Limb (tissue), 2 donors: ENCODE measurements at regions not wholly inside any gene's neighbourhood (a gene's known extent, or its start where the extent isn't known, plus 50 kb on each side); places are given as distances from the start of the nearest gene placed in this dataset.
"Not testable (repeated sequence)": the region's sequence is repeated elsewhere in the genome, so short reads cannot be mapped to it uniquely, and the experiment has no call there.

Experiments used
- DNase-seq, 2 donors: peaks; one replicate each; pipeline ENCODE4 v3.0.0-alpha.2; 2016; ENCODE audit errors: extremely low spot score in 2 of 2

DNA sequence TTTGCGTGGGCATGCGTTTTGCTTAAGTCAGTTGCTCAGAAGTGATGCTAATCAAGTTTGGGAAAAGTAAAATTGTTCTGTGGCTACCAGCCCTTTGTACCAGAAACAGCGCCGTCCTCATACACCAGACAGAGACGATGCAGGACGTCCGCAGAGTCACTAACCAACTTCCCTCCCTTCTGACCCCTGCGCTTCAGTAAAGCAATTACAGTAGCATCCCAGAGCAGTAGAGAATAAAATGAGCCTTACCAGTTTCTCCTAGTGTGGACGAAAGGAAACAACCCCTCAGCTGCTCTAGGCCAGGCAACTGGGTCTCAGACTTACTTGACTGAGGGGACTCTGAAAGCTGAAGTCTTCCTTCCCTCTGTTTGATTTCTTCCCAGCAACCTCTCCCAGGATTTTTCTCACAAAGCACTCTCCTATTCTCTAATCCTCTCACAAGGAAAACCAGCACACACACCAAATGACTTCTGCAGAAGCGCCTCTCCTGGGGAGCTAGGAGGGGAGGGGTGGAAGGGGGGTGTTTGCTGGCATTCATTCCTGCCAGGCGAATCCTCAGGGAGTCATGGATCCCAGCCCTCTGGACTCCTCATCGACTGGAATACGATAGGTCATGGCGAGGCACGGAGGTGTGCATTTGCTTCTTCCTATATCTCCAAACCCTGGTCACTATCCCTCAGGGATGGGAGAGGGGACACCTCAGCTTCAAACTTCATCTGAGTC is 56.0 kb upstream of the MID1 start:
- peak in 1 of 2 donors; percentile 43 for DNase-seq

DNA sequence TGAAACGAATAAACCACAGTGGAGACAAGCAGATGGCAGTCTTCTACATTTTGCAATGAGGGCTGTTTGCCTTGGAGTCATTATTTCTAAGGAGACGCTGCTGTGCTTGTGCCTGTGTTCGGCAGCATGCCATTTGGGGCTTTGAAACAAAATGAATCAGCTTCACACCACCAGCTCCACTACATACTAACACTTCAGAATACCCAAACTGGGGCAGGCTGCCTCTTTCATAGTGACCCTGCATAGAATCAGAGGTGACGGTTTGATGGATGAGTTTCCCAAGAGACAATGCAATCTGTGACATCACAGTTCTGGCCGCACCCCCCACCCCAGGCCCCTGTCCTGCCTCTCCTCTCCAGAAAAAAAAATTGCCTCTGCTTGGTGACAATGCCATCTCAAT is 57.1 kb upstream of the MID1 start:
- DNase-seq, result peak in 1 of 2 donors; percentile 34

DNA sequence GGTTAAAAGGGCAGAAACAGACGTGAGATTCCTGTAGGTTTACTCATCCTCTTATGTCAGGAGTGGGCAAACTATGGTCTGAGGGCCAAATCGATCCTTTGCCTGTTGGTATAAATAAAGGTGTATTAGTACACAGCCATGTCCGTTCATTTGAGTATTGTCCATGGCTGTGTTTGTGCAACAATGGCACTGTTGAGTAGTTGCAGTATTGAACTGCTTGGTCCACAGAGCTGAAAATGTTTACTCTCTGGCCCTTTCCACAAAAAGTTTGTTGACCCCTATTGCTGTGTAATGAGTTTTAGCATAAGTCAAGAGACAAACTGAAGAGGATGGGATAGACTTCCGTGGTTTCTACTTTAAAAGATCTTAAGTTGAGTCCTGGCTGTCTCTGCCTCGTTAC is 59.0 kb upstream of the MID1 start:
- DNase-seq, result no peak

DNA sequence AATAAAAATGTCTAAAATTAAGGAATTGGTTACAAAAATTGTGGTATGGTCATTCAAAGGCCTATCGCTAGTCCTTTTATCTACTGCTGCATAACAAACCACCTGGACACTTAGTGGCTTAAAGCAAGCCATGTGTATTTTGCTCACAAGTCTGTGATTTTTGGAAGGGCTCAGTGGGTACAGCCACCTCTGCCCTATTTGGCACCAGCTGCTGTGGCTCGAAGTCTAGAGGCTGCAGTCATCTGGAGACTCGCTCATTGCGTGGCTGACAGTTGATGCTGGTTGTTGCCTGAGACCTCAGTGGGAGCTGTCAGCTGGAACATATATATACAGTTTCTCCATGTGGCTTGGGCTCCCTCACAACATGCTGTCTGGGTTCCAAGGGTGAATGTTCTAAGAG is 60.8 kb upstream of the MID1 start:
- DNase-seq, result no peak

DNA sequence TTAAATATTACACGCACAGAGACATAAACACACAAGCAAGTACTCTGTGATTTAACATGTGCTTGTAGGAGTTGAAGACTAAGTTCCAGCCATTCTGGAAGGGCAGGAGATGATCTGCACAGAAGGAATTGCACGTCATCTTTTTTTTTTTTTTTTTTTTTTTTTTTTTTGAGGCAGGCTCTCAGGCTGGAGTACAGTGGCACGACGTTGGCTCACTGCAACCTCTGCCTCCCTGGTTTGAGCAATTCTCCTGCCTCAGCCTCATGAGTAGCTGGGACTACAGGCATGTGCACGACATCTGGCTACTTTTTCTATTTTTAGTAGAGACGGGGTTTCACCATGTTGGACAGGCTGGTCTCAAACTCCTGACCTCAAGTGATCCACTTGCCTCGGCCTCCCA is 63.2 kb upstream of the MID1 start:
- DNase-seq, result not testable (repeated sequence)

DNA sequence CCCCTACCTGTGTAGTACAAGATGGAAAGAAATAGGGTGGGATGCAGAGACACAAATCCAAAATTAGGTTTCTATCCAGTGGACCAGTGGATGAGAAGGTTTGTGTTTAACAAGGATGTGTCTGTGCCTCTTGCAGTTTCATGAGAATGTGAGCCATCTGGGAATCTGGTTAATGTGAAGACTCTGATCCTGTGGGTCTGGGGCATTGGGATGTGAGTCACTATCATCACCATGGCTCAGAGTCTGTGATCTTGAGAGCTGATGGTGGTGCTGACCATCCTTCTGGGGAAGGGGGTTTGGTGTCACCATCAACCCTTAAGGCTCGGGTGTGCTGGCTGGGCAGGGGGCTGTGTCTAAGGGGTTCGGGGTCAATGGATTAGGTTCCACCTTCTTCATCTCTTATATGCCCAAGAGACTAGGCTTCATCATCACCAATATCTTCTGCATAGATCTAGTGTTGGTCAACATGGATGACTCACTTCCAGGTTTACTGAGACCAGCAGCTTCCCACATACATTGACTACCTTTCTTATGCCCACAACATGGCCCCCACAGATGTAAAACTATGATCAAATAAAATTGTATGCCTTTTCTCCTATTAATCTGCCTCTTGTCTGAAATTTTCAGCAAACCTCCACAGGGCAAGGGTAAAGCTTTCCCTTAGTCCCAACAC is 65.7 kb upstream of the MID1 start:
- no peak for DNase-seq

DNA sequence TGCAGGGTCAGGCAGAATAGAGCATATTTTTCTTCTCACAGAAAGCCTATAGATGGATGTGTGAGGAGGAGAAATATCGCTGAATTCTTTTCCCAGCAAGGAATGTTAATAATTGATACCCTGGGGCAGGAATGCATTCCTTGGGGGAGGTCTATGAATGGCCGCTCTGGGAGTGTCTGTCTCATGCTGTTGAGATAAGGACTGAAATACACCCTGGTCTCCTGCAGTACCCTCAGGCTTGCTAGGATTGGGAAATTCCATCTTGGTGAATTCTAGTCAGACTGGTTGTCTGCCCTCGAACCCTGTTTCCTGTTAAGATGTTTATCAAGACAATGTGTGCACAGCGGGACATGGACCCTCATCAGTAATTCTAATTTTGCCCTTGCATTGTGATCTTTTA is 71.4 kb upstream of the MID1 start:
- not testable (repeated sequence) for DNase-seq

DNA sequence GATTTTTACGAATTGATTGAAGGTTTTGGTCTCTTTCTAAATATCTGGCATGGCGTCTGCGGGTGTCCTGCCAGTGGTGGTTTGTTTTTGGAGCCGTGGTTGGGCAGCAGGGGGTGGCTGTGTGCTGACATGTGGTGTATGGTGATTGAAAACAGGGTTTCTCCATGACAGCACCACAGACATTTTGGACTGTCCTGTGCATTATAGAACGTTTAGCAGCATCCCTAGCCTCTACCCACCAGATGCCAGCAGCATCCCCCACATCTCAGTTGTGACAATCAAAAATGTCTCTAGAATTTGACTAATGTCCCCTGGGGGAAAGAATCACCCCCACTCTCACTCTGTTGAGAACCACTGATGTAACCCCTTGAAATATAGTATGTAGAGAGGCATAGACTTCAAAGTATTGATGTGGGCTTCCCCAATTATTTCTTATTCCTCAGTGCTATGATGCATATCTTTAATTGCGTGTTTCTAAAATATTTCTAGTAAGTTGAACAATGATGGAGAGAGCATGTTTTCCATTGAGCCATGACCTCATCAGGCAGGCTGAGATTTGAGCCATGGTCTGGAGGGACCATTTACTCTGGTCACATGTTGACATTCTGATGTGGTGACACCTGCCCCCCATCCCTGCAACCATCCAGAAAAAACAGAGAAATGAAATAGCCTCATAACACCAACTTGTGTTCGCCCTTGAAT is 77.4 kb upstream of the MID1 start:
- DNase-seq, result no peak

DNA sequence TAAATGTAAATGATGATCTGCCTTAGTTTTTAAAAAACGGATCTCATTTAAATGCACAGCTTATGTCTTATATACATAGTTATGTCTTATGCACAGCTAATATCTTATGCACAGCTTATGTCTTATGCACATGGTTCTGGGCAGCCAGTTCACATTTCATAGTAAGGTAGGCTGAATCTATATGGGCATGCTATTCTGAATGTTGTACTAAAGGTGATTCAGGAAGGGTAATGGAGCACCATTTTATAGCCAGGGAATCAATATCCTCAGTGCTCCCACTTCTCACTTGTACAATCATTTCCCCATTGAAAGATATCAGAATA is 77.9 kb upstream of the MID1 start:
- no peak for DNase-seq

DNA sequence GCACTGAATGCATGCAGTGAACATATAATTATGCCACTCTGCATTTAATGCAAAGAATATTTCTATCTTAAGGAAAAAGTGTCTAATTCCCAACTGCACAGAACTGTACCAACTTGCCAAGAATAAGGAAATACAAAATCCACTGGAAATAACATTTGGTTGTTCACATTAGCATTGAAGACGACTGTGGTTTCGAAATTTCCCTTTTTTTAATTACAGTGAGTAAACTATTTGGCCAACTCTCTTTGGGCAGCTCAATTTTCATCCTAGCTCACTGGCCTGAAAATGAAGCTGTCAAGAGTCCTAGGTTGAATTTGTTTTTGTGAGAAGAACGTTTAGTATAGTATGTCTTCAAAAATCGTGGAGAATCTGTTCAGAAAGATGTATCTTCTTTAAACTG is 81.6 kb upstream of the MID1 start:
- no peak for DNase-seq

DNA sequence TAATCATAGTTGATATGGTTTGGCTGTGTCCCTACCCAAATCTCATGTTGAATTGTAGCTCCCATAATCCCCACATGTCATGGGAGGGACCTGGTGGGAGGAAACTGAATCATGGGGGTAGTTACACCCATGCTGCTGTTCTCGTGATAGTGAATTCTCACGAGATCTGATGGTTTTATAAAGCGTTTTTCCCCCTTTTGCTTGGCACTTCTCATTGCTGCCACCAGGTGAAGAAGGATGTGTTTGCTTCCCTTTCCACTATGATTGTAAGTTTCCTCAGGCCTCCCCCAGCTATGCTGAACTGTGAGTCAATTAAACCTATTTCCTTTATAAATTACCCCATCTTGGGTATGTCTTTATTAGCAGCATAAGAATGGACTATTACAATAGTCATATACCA is 86.0 kb upstream of the MID1 start:
- not testable (repeated sequence) for DNase-seq

DNA sequence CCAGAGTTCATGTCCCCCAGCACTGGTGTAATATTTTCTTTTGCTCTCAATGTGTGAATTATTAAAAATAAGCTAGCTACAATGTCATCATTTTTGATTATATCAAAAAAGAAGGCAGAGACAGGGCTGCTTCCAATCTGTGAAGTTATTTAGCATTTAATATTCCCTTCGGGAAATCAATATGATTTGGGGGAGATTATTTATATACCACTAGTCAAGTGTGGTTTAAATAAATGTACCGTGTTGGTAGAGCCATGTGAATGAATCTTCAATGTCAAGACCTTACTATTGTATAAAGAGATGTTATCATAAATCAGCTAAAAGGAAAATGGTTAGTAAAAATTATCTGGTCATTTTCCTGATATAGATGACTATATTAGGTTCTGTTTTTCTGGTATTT is 87.4 kb upstream of the MID1 start:
- DNase-seq, result no peak

DNA sequence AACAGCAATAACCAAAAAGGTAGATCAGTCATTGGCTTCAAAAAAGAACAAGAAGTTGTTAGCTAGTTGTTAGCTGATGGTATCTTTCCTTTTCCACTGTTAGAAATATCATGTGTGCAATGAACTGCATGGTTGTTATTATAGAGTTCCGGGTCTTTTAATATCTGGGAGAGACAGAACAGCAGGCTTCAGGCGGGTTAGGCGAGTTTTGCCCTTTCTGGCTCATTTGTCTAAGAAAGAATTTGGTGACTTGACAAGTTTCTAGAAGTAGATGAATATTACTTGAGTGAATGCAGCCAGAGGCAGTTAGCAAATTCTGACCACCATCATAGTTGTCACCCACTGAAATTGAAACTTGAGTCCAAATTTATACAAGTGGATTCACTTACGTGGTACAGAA is 88.9 kb upstream of the MID1 start:
- no peak for DNase-seq

DNA sequence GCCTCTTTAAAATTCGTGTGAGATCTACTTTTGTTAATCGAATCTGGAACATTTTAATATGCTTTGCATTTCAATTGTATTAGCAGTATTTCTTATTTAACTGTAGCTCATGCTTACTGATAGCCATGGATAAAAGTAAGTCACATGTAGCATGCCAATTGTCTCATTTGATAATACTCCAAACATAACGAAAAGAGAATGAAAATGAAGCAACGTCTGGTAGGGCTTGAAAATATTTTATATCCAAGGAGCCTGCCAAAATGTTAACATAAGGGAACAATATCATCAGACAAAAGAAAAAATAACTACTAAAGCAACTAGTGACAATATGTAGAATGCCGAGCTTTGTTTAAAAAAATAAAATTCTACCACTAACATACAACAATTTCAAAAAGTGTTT is 94.1 kb upstream of the MID1 start:
- no peak for DNase-seq

DNA sequence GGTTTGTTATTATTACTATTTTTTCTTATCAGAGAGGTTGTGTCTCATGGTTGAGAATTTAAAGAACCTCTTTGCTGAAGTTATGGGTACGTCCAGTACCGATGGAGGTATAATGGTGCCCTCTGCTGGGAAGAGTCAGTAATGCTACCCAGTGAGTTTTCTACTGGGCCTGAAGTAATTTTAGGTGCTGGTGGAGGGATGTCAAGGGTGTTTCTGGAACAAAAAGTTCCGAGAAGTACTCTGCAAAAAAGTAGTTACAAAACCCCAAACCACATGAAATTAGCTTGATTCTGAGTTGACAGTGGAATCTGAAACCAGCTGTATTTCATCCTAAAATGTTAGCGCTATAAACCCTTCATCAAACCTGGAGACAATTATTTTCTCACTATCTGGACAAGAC is 102.5 kb upstream of the MID1 start:
- DNase-seq, result peak; percentile 42 to 76

DNA sequence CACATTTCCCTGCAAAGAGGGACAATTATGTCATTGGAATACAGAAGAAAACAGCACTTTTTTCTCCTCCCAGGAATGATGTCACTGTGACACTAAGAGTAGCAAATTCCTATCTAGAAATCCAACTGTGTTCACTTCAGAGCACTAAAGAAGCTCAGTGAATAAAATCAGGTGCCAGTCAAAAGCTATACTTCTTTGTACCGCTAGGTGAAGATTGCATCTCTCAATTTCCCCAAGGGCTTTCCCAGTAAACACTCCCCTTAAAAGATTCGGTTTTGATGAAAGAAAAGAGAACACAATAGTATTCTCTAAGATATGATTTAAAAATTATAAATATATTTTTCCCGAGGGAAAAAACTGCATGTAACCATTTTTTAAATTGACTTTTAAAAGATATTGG is 104.7 kb upstream of the MID1 start:
- no peak for DNase-seq

DNA sequence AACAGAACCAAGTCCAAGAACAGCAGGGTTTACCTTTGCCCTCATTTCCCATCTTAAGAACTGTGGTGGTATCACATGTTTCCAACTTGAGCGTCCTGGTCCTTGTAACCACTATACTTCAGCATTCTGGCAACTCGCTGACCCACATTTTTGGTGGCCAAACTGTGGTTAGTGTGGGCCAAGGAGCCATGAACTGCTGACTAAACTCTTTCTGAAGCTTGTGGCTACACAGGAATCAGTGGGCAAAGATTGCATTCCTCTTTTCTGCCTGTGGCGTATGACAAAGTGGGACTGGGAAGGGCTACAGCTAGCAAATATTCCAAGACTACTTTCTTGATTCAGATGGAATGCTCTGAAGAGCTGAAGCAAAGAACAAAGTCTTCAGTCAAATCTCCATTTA is 106.3 kb upstream of the MID1 start:
- DNase-seq, result no peak

DNA sequence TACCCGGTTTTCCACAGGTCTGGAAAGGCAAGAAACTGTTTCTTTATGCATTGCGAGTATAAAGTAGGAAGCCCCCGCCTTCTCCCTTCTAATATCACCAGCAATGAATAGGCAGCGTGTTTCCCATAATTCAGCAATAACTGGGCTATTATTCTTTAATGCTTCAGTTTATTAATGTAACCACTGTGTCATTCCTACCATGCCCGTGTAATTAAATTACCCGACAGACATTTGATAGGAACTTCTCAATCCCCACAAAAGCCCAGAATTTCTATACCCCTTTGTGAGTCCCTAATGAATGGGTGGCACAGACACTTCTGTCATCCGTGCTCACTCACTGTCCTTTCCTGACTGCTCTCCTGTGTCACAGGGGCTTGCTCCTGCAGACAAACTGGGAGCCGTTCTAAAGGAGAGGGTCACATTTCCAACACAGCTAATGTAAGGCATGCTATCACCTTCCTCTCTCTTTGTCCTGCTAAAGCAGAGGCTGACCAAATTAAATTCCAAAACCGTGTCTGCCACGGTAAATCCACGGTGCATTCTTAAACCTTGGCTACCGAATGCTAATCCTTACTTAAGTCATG is 108.5 kb upstream of the MID1 start:
- DNase-seq, result no peak

DNA sequence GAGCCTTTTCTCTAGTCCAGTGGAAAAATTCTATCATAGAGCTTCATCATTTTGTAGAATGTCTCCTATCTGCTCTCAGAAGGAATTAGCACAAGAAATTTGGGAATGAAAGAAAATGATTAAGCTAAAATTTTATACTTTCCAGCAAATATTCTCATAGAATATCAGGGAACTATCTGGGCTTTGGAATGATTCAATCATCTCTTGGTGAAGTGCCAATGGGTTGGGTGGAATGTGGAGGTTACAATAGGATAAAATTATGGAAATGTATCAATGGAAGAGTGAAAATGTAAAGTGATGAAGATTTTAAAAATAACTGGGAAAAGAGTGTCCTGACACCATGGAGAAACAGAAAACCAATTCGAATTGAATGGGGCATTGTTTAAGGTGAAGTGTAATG is 119.0 kb upstream of the MID1 start:
- DNase-seq, result no peak

DNA sequence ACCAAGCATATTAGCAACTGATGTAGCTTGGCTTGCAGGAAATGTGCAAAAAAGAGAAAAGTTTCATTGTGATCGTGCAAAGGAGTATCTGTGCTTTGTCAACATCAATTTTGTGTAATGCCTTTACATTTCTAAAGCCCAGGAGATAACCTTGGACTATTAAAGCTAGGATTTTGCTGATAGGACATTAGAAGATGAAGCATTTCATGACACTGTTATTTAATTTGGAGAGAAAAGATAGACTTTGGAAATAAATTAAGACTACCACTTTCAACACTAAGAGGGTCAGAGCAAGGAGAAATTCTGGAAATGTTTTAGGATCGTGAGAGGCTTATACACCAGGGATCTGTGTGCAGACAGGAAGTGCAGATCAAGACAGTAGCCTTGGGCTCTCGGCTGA is 120.6 kb upstream of the MID1 start:
- no peak for DNase-seq

DNA sequence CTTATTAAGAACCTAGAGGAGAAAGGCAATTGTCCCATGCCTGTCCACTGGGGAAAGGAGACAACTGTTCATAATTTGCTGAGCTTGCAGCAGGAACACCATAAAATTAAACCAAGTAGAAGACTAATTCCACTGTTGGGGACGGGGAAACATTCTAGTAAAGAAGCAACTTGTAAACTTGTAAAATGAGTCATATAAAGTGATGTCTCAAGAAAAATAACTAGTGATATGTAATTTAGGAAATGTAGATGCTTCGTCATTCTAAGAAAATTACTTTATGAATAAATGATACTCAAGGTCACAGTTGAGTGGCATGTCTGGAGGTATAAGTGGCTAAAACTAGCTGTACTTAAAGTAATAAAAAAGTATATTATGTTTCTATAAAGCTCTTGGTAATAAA is 121.2 kb upstream of the MID1 start:
- no peak for DNase-seq

DNA sequence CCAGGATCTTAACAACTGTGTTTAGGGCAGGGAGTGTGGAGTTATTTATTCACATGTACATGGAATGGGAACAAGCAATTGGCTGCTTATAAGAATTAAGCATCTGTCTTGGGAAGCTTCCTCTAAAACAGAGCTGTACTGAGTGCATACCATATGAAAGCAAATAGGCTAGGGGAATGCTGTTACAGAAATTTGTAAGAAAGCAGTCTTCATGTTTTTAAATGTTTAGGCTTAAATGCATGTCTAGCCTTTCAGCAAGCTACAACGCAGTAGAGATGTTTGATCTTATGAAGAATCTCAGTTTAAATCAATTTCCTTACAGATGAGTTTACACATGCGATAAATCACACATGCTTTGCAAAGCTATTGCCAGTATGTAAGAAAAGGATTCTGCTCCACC is 123.1 kb upstream of the MID1 start:
- no peak for DNase-seq

DNA sequence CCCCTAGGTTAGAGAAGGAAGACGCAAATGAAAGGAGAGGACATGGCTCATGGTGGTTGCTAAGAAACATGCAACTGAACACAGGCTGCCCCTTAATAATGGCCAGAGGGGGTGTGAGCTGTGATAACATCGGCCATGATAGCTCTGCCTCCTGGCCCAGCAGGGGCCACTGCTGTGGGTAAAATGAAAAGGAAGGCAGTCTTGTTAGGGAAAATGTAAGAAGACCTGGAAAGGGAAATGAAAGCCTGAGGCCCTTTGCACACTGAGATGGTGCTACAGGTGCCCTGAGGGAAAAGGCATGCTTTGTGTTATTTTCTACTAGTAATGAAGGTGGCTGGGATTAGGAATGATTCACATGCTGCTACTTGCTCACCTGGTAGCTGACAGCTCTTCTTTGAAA is 123.6 kb upstream of the MID1 start:
- no peak for DNase-seq
